Kidney epithelial cell (primary cell): ENCODE measurements at regions not wholly inside any gene's neighbourhood (a gene's known extent, or its start where the extent isn't known, plus 50 kb on each side); places are given as distances from the start of the nearest gene placed in this dataset.

Experiments used
- DNase-seq: peaks from one replicate; pipeline ENCODE4 v3.0.0-alpha.2; 2010; ENCODE audit warnings: low read depth
- H3K27me3 ChIP-seq: 2 replicates; pipeline ENCODE4 v1.6.0; 2011; ENCODE audit warnings: low read length; ENCODE audit not compliant: control insufficient read depth, insufficient read depth
- H3K36me3 ChIP-seq: 2 replicates; pipeline ENCODE4 v1.5.1; 2011; ENCODE audit warnings: low read length; ENCODE audit not compliant: control insufficient read depth, insufficient read depth
- H3K4me3 ChIP-seq: 2 replicates; pipeline ENCODE4 v1.5.1; 2011; ENCODE audit warnings: low read depth, mild to moderate bottlenecking, control low read depth, low read length
- CTCF ChIP-seq: IDR thresholded peaks from 2 replicates; pipeline ENCODE4 v1.5.1; 2011; ENCODE audit warnings: mild to moderate bottlenecking, moderate library complexity, low read length, control low read depth, inconsistent platforms; ENCODE audit not compliant: insufficient read depth, poor library complexity, severe bottlenecking

GRCh38 chr11:104529906-104530305 is 366.0 kb upstream of the PDGFD start:
- TF ChIP-seq CTCF: no peak

GRCh38 chr11:104529213-104529612 is 365.3 kb upstream of the PDGFD start:
- Histone ChIP-seq H3K27me3 (no peaks in the 10 kb centered on the region), H3K4me3 (no peak overlapping the region), H3K36me3 (no peaks in the 10 kb centered on the region)
- TF ChIP-seq CTCF: no peak
- DNase-seq: no peak

More at GRCh38 chr11:104529906-104530305, 366.0 kb upstream of the PDGFD start:
- Histone ChIP-seq H3K27me3 (no peaks in the 10 kb centered on the region), H3K36me3 (no peaks in the 10 kb centered on the region), H3K4me3 (no peak overlapping the region)
- no peak for DNase-seq

DNA sequence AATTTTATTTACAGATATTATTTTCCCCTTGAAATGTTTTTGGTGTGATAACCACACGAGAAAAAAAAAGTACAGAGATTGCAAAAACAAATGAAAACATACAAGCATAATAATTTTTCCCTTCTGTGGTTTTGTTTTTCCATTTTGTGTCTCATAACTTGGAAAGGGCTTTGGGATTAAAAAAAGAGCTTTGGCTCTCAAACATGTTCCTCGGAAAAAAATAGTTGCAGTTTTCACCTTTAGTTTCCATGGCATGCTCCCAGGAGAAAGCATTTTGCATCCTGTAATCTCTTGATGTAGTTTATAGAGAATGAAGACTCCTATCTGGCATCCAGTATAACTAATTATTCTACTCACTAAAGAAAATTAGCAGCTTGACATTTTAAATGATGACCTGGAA is 362.1 kb upstream of the PDGFD start:
- no peaks in the 10 kb centered on the region for H3K27me3 ChIP-seq
- no peak overlapping the region for H3K4me3 ChIP-seq
- no peak for DNase-seq
- no peak for TF ChIP-seq CTCF
- no peaks in the 10 kb centered on the region for H3K36me3 ChIP-seq

DNA sequence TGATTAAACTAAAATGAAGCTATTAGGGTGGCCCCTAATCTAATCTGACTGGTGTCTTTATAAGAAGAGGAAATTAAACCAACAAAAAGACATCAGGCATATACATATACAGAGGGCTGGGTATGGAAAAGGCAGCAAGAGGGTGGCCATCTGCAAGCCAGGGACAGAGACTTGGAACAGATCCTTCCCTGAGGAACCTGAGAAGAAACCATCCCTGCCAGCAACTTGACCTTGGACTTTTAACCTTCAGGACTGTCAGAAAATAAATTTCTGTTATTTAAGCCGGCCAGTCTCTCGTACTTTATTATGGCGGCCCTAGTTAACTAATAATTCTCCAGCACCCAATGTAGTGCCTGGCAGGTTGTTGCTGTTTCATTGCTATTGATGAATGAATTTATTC is 361.5 kb upstream of the PDGFD start:
- no peak for DNase-seq
- Histone ChIP-seq H3K36me3 (no peaks in the 10 kb centered on the region), H3K4me3 (no peak overlapping the region), H3K27me3 (no peaks in the 10 kb centered on the region)
- TF ChIP-seq CTCF: no peak

- DNase-seq: no peak
Measured at GRCh38 chr11:104524254-104524653, 360.3 kb upstream of the PDGFD start.

DNA sequence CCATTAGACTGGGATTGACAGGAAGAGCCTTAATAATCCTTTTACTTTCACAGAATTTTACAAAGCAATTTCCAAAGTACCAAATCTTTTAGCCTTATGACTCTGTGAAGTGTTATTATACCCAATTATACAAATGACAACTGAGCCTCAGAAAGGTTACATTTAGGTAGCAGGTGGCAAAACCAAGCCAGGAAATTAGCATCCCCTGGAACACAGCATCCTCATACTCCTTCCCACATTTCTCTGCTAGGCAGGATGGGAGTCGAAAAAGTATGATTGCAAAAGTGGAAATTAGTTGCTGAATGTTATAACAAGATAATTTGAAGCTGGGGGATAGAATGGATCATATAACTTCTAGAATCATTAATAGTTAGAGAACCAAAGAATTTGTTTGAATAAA is 359.7 kb upstream of the PDGFD start:
- Histone ChIP-seq H3K27me3 (no peaks in the 10 kb centered on the region), H3K4me3 (no peak overlapping the region), H3K36me3 (no peaks in the 10 kb centered on the region)
- DNase-seq: no peak
- TF ChIP-seq CTCF: no peak

More at GRCh38 chr11:104524254-104524653, 360.3 kb upstream of the PDGFD start:
- TF ChIP-seq CTCF: no peak
- no peaks in the 10 kb centered on the region for H3K36me3 ChIP-seq
- no peak overlapping the region for H3K4me3 ChIP-seq
- no peaks in the 10 kb centered on the region for H3K27me3 ChIP-seq
